Testis (tissue), 2 donors: ENCODE measurements at regions not wholly inside any gene's neighbourhood (a gene's known extent, or its start where the extent isn't known, plus 50 kb on each side); places are given as distances from the start of the nearest gene placed in this dataset.

ENCODE experiments used
- DNase-seq: peaks from one replicate; pipeline ENCODE4 v3.0.0-alpha.2; 2019
- H3K27ac ChIP-seq, 2 donors: fragments of 200-600 bp; sonication (generic); one replicate each; pipeline ENCODE4 v1.5.1; 2019
- H3K27me3 ChIP-seq: fragments of 200-600 bp; sonication (generic); one replicate; pipeline ENCODE4 v1.5.1; 2019
- H3K36me3 ChIP-seq: fragments of 200-600 bp; sonication (generic); one replicate; pipeline ENCODE4 v1.5.1; 2017; ENCODE audit warnings: low read depth; ENCODE audit errors: missing control alignments
- H3K4me1 ChIP-seq: fragments of 200-600 bp; sonication (generic); one replicate; pipeline ENCODE4 v1.5.1; 2019
- H3K4me3 ChIP-seq, 2 donors: fragments of 200-600 bp; sonication (generic); one replicate each; pipeline ENCODE4 v1.5.1; 2017 to 2019
- H3K9me3 ChIP-seq: fragments of 200-600 bp; sonication (generic); one replicate; pipeline ENCODE4 v1.5.1; 2017
- CTCF ChIP-seq, 3 experiments: fragments of 450-650 bp in 2 of 3; fragments of 200-600 bp in 1 of 3; sonication (generic) in 1 of 3; IDR thresholded peaks; one replicate each; pipeline ENCODE4 v1.5.1; 2016 to 2019; ENCODE audit warnings: antibody characterized with exemption in 3 of 3, mild to moderate bottlenecking in 2 of 3, moderate library complexity in 1 of 3
- POLR2A ChIP-seq: fragments of 450-650 bp; IDR thresholded peaks from one replicate; pipeline ENCODE4 v1.6.1; 2017; ENCODE audit warnings: antibody characterized with exemption, mild to moderate bottlenecking, moderate library complexity
- WGBS, 2 donors: methylation state at CpG; one replicate each; pipeline ENCODE4 v1.1.5; 2018; 5-methylcytosine and 5-hydroxymethylcytosine counted together
- intact Hi-C: fragments of 100-400 bp; cut with DNase I; formaldehyde crosslinking; loops from one replicate; pipeline ENCODE4 v1.15.1; 2023; ENCODE audit warnings: low total_unique reads

- no peaks in the 10 kb centered on the region for H3K36me3 ChIP-seq
- H3K4me1 ChIP-seq = no peaks in the 10 kb centered on the region
- no peak overlapping the region for H3K27ac ChIP-seq
- no peak for TF ChIP-seq POLR2A
- no peak for TF ChIP-seq CTCF (IDR thresholded peaks at IDR 0.05)
- 83 to 85% methylated on average over 8 to 19 of the region's 19 CpGs for WGBS, 2 donors
- no peak for DNase-seq
- no peaks in the 10 kb centered on the region for H3K9me3 ChIP-seq
- no peaks in the 10 kb centered on the region for H3K27me3 ChIP-seq
- H3K4me3 ChIP-seq = no peak overlapping the region
- intact Hi-C loops = no loop called here
Observed at GRCh38 chrX:39969819-39970504, 127.8 kb downstream of the BCOR start.

- Histone ChIP-seq H3K27ac (no peak overlapping the region), H3K4me1 (no peaks in the 10 kb centered on the region), H3K9me3 (no peaks in the 10 kb centered on the region), H3K36me3 (no peaks in the 10 kb centered on the region), H3K4me3 (no peak overlapping the region), H3K27me3 (no peaks in the 10 kb centered on the region)
- WGBS, 2 donors = 100% methylated on average over 2 of the region's 2 CpGs; no CpG with 5 or more reads in 1 of the 2 donors
- DNase-seq = no peak
- no peak for TF ChIP-seq CTCF (IDR thresholded peaks at IDR 0.05)
- intact Hi-C loops = no loop called here
Observed at GRCh38 chrX:39971760-39972159, 126.0 kb downstream of the BCOR start.

DNA sequence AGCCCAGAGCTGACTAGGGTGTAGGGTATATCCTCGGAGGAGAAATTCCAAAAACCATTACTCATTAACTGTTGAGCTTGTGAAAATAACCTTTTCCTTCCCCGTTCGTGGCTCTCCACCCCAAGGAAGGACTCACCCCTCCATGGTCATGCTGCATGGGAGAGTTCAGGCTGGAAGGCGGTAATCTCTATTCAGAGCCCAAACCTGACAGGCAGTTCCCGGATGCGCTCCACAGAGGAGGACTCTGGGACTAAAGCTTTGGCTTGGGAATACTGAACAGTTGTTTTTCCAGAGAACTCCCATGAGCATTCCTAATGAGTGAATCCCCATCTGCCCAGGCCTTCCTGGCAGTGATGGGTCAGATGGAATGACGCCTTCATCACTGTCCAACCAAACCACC is 125.4 kb downstream of the BCOR start:
- Histone ChIP-seq H3K27me3 (no peaks in the 10 kb centered on the region), H3K27ac (no peak overlapping the region), H3K4me3 (no peak overlapping the region), H3K36me3 (no peaks in the 10 kb centered on the region), H3K4me1 (no peaks in the 10 kb centered on the region), H3K9me3 (no peaks in the 10 kb centered on the region)
- intact Hi-C loops = no loop called here
- 89 to 94% methylated on average over 4 to 7 of the region's 7 CpGs for WGBS, 2 donors
- DNase-seq = no peak
- TF ChIP-seq CTCF (IDR thresholded peaks at IDR 0.05) = no peak

DNA sequence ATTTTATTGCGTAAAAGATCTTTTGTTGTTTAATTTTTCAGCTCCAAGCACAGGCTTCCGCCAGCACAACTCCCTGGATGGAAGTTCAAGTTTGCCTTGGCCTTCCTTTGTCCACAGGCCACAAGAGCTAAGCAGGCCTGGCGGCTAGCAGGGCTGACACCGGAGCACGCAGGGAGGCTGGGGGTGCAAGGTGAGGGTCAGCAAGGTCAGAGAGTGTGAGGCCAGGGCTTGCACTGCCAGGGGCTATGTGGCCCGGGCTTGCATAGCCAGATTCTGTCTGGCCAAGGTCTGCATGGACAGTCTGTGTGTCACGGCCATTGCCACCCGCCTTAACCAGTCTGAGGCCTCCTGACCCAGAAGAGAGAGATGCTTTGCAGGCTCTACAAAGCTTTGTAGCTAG is 123.9 kb downstream of the BCOR start:
- intact Hi-C loops = no loop called here
- Histone ChIP-seq H3K4me1 (no peaks in the 10 kb centered on the region), H3K4me3 (no peak overlapping the region), H3K27ac (no peak overlapping the region), H3K36me3 (no peaks in the 10 kb centered on the region), H3K9me3 (no peaks in the 10 kb centered on the region), H3K27me3 (no peaks in the 10 kb centered on the region)
- TF ChIP-seq POLR2A (no peak), CTCF (IDR thresholded peaks at IDR 0.05) (no peak)
- no peak for DNase-seq
- WGBS, 2 donors = 77 to 100% methylated on average over 2 to 8 of the region's 8 CpGs

GRCh38 chrX:39974270-39974669 is 123.5 kb downstream of the BCOR start:
- TF ChIP-seq CTCF (IDR thresholded peaks at IDR 0.05) = no peak
- TF ChIP-seq POLR2A = no peak
- WGBS, 2 donors = 90% methylated on average over 6 of the region's 6 CpGs; no CpG with 5 or more reads in 1 of the 2 donors
- intact Hi-C loops = no loop called here
- DNase-seq = no peak
- no peaks in the 10 kb centered on the region for H3K4me1 ChIP-seq
- H3K4me3 ChIP-seq = no peak overlapping the region
- no peaks in the 10 kb centered on the region for H3K9me3 ChIP-seq
- H3K36me3 ChIP-seq = no peaks in the 10 kb centered on the region
- H3K27me3 ChIP-seq = no peaks in the 10 kb centered on the region
- H3K27ac ChIP-seq = no peak overlapping the region
